ENCODE measurements at regions not wholly inside any gene's neighbourhood (a gene's known extent, or its start where the extent isn't known, plus 50 kb on each side); places are given as distances from the start of the nearest gene placed in this dataset.

GRCh38 chr10:61089251-61089650, 145.3 kb upstream of the RHOBTB1 start (continued):
- TF ChIP-seq REST (IDR thresholded peaks at IDR 0.05) (no peak), FOXA1 (IDR thresholded peaks at IDR 0.05) (no peak), EGR1 (IDR thresholded peaks at IDR 0.05; ENCODE audit: low read depth in 2 of 2) (no peak), JUND (IDR thresholded peaks at IDR 0.05) (no peak)

GRCh38 chr10:61084493-61084892, 140.5 kb upstream of the RHOBTB1 start:
- Histone ChIP-seq H3K9ac (ENCODE audit: low read depth in 1 of 2, low read length in 2 of 2) (no peak overlapping the region), H3K4me3 (ENCODE audit: low read depth in 1 of 3, low read length in 3 of 3) (no peak overlapping the region), H3K4me1 (ENCODE audit: control insufficient read depth in 4 of 4, insufficient read depth in 4 of 4, low read length in 3 of 4) (no peaks in the 10 kb centered on the region), H3K9me3 (ENCODE audit: control insufficient read depth in 4 of 4, low read length in 3 of 4) (peaks cover 0 to 1% (median 0%) of the 10 kb centered on the region in 4 donors), H3K27ac (ENCODE audit: low read depth in 1 of 2, low read length in 2 of 2) (no peak overlapping the region), H3K36me3 (ENCODE audit: control insufficient read depth in 4 of 4, insufficient read depth in 3 of 4, low read depth in 1 of 4, low read length in 3 of 4) (no peaks in the 10 kb centered on the region), H3K27me3 (ENCODE audit: control insufficient read depth in 4 of 4, insufficient read depth in 4 of 4, low read length in 3 of 4) (no peaks in the 10 kb centered on the region)
- no peak for TF ChIP-seq ZBTB33 (IDR thresholded peaks at IDR 0.05)
- no peak for TF ChIP-seq CTCF (IDR thresholded peaks at IDR 0.05; ENCODE audit: low read depth, low read length, missing input control)
- no peak for TF ChIP-seq TAF1 (conservative IDR thresholded peaks at IDR 0.05)
- TF ChIP-seq FOXA2 (IDR thresholded peaks at IDR 0.05), result no peak
- TF ChIP-seq YY1 (IDR thresholded peaks at IDR 0.05), result no peak
- no peak for TF ChIP-seq SP1 (IDR thresholded peaks at IDR 0.05)
- TF ChIP-seq RXRA (IDR thresholded peaks at IDR 0.05), result no peak
- no peak for TF ChIP-seq FOXA1 (IDR thresholded peaks at IDR 0.05)
- TF ChIP-seq HNF4A (conservative IDR thresholded peaks at IDR 0.05), result no peak
- no peak for TF ChIP-seq MAX (IDR thresholded peaks at IDR 0.05)
- no peak for TF ChIP-seq HNF4G (IDR thresholded peaks at IDR 0.05)
- no peak for TF ChIP-seq REST (IDR thresholded peaks at IDR 0.05)
- no peak for TF ChIP-seq GABPA (IDR thresholded peaks at IDR 0.05 in 1 of 2, conservative IDR thresholded peaks at IDR 0.05 in 1 of 2)
- TF ChIP-seq EGR1 (IDR thresholded peaks at IDR 0.05; ENCODE audit: low read depth in 2 of 2), result no peak
- TF ChIP-seq NR2F2 (IDR thresholded peaks at IDR 0.05), result no peak
- no peak for DNase-seq (ENCODE audit: low spot score)

Data from liver (tissue), 7 donors.